OCI-LY3 (cell line): ENCODE measurements at regions not wholly inside any gene's neighbourhood (a gene's known extent, or its start where the extent isn't known, plus 50 kb on each side); places are given as distances from the start of the nearest gene placed in this dataset.

ENCODE experiments used
- EZH2phosphoT487 ChIP-seq: fragments of 200-600 bp; shearing (Covaris generic); IDR thresholded peaks from 2 replicates; pipeline ENCODE4 v1.6.1; 2018; ENCODE audit warnings: antibody characterized with exemption, mixed run types, low read depth
- TF ChIP-seq, protein P1 (sequence below): fragments of 200-600, 300-600 bp; sonication (generic); IDR thresholded peaks from 2 replicates; pipeline ENCODE4 v1.5.1; 2014; ENCODE audit warnings: antibody characterized with exemption, low read length, low read depth

DNA sequence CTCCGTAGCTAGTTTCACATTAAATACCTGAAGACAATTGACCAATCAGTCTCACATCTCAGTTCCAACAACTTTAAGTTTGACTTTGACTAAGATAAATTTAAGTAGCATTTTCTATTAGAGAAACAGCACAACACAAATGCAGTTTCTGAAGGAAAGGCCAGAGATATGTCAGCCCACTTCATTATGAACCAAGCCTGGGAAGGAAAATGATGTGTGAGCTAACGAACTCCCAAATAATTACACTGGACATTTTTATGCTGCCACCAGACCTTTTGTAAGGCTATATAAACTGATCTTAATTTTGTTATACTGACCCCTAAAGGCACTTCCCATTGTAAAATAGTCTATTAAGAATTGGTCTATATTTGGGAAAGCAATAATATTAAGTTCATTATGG, 57.9 kb upstream of the DACH1 start:
- TF ChIP-seq, protein P1, sequence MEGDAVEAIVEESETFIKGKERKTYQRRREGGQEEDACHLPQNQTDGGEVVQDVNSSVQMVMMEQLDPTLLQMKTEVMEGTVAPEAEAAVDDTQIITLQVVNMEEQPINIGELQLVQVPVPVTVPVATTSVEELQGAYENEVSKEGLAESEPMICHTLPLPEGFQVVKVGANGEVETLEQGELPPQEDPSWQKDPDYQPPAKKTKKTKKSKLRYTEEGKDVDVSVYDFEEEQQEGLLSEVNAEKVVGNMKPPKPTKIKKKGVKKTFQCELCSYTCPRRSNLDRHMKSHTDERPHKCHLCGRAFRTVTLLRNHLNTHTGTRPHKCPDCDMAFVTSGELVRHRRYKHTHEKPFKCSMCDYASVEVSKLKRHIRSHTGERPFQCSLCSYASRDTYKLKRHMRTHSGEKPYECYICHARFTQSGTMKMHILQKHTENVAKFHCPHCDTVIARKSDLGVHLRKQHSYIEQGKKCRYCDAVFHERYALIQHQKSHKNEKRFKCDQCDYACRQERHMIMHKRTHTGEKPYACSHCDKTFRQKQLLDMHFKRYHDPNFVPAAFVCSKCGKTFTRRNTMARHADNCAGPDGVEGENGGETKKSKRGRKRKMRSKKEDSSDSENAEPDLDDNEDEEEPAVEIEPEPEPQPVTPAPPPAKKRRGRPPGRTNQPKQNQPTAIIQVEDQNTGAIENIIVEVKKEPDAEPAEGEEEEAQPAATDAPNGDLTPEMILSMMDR, result no peak; the same call in 1 of the 2 replicates
- TF ChIP-seq EZH2phosphoT487, result no peak
